GM23338 (cell line): ENCODE measurements at regions not wholly inside any gene's neighbourhood (a gene's known extent, or its start where the extent isn't known, plus 50 kb on each side); places are given as distances from the start of the nearest gene placed in this dataset.

ENCODE experiments used
- ATAC-seq: fragments of 200-7000 bp; cut with Tn5 transposase; 3 replicates; pipeline ENCODE4 v1.9.1; 2020
- DNase-seq: peaks from one replicate; pipeline ENCODE4 v3.0.0-alpha.2; 2015; ENCODE audit warnings: low spot score
- H2AFZ ChIP-seq: fragments of 200-600 bp; sonication (generic); 2 replicates; pipeline ENCODE4 v1.8.0; 2016; ENCODE audit warnings: antibody characterized with exemption, mild to moderate bottlenecking, moderate library complexity
- H3F3A ChIP-seq: fragments of 200-600 bp; sonication (generic); replicated peaks from 2 replicates; pipeline ENCODE4 v1.8.0; 2017; ENCODE audit warnings: antibody characterized with exemption, mixed run types, low read depth
- H3K27ac ChIP-seq: fragments of 200-600 bp; sonication (generic); 2 replicates; pipeline ENCODE4 v1.6.1; 2016; ENCODE audit warnings: low read depth
- H3K27me3 ChIP-seq: fragments of 200-600 bp; sonication (generic); 2 replicates; pipeline ENCODE4 v1.8.0; 2016; ENCODE audit warnings: mild to moderate bottlenecking, mixed run types, moderate library complexity; ENCODE audit not compliant: insufficient read depth
- H3K36me3 ChIP-seq: fragments of 200-600 bp; sonication (generic); 2 replicates; pipeline ENCODE4 v1.8.0; 2016; ENCODE audit warnings: mild to moderate bottlenecking; ENCODE audit not compliant: insufficient read depth
- H3K4me1 ChIP-seq: fragments of 200-600 bp; sonication (generic); 2 replicates; pipeline ENCODE4 v1.8.0; 2016; ENCODE audit warnings: mild to moderate bottlenecking, moderate library complexity; ENCODE audit not compliant: insufficient read depth
- H3K4me2 ChIP-seq: fragments of 200-600 bp; sonication (generic); 2 replicates; pipeline ENCODE4 v1.7.1; 2017; ENCODE audit warnings: mixed run types
- H3K4me3 ChIP-seq: fragments of 200-600 bp; sonication (generic); 2 replicates; pipeline ENCODE4 v1.6.1; 2016; ENCODE audit warnings: mixed run types
- H3K79me2 ChIP-seq: fragments of 200-600 bp; sonication (generic); replicated peaks from 2 replicates; pipeline ENCODE4 v1.8.0; 2017; ENCODE audit warnings: mild to moderate bottlenecking; ENCODE audit not compliant: insufficient read depth
- H3K9me2 ChIP-seq: fragments of 200-600 bp; sonication (generic); 2 replicates; pipeline ENCODE4 v1.8.0; 2017; ENCODE audit not compliant: insufficient read depth
- H4K20me1 ChIP-seq: fragments of 200-600 bp; sonication (generic); replicated peaks from 2 replicates; pipeline ENCODE4 v1.8.0; 2017; ENCODE audit warnings: mild to moderate bottlenecking; ENCODE audit not compliant: insufficient read depth
- H3K27ac Mint-ChIP-seq: 2 replicates; pipeline ENCODE4 v1.8.0; 2020; ENCODE audit warnings: inconsistent platforms, mild to moderate bottlenecking, moderate library complexity, mixed read lengths
- H3K27me3 Mint-ChIP-seq: 3 replicates; pipeline ENCODE4 v1.8.0; 2022; ENCODE audit warnings: low read depth, mild to moderate bottlenecking, moderate library complexity, mixed read lengths, inconsistent platforms; ENCODE audit not compliant: insufficient read depth, poor library complexity
- H3K36me3 Mint-ChIP-seq: 3 replicates; pipeline ENCODE4 v1.8.0; 2021; ENCODE audit warnings: low read depth, mild to moderate bottlenecking, inconsistent platforms, moderate library complexity, mixed read lengths
- H3K4me1 Mint-ChIP-seq: 3 replicates; pipeline ENCODE4 v1.8.0; 2020; ENCODE audit warnings: mild to moderate bottlenecking, inconsistent platforms, mixed read lengths
- H3K4me3 Mint-ChIP-seq: 3 replicates; pipeline ENCODE4 v1.8.0; 2021; ENCODE audit warnings: moderate library complexity, mild to moderate bottlenecking, inconsistent platforms, mixed read lengths
- H3K9me3 Mint-ChIP-seq: 3 replicates; pipeline ENCODE4 v1.8.0; 2020; ENCODE audit warnings: moderate library complexity, mild to moderate bottlenecking, inconsistent platforms, mixed read lengths
- EZH2 ChIP-seq: fragments of 200-600 bp; sonication (generic); IDR thresholded peaks from one replicate; pipeline ENCODE4 v1.8.0; 2017; ENCODE audit warnings: antibody characterized with exemption, mild to moderate bottlenecking, low read depth; ENCODE audit not compliant: unreplicated experiment
- NANOG ChIP-seq: IDR thresholded peaks from 2 replicates; pipeline ENCODE4 v1.6.1; 2016; ENCODE audit warnings: antibody characterized with exemption, borderline replicate concordance
- STAT1 ChIP-seq: IDR thresholded peaks from one replicate; pipeline ENCODE4 v1.6.1; 2016; ENCODE audit warnings: antibody characterized with exemption; ENCODE audit not compliant: unreplicated experiment
- TF ChIP-seq, protein P1 (sequence below): fragments of 250-450 bp; sonication (Bioruptor Pico); IDR thresholded peaks from 2 replicates; pipeline ENCODE4 v1.5.0; 2020; ENCODE audit warnings: mild to moderate bottlenecking, moderate library complexity
- TF ChIP-seq, protein P2 (sequence below), 2 experiments: fragments of 200-600 bp in 1 of 2; sonication (generic) in 1 of 2; conservative IDR thresholded peaks; 2 replicates each; pipeline versions ENCODE4 v1.5.1 to v1.6.1; 2016 to 2017; ENCODE audit warnings: antibody characterized with exemption in 2 of 2, low read depth in 2 of 2, mild to moderate bottlenecking in 2 of 2, moderate library complexity in 1 of 2
- TF ChIP-seq, protein P3 (sequence below): IDR thresholded peaks from 2 replicates; pipeline ENCODE4 v1.6.1; 2016; ENCODE audit warnings: antibody characterized with exemption

DNA sequence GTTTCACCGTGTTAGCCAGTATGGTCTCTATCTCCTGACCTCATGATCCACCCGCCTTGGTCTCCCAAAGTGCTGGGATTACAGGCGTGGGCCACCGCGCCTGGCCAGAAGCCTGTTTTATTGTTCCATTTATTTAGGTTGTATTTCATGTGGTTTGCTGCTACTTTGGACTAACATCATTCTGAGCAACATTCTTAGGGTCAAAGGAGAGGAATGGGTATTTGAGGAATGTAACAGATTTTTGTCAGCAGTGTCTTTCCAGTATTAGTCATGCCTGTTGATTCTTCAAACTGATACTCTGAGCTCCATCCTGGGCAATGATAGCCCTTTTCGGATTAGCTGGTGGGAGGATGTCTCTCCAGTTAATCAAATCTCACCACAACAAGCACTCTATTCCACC is 213.0 kb upstream of the CITED2 start (continued):
- TF ChIP-seq, protein P1, sequence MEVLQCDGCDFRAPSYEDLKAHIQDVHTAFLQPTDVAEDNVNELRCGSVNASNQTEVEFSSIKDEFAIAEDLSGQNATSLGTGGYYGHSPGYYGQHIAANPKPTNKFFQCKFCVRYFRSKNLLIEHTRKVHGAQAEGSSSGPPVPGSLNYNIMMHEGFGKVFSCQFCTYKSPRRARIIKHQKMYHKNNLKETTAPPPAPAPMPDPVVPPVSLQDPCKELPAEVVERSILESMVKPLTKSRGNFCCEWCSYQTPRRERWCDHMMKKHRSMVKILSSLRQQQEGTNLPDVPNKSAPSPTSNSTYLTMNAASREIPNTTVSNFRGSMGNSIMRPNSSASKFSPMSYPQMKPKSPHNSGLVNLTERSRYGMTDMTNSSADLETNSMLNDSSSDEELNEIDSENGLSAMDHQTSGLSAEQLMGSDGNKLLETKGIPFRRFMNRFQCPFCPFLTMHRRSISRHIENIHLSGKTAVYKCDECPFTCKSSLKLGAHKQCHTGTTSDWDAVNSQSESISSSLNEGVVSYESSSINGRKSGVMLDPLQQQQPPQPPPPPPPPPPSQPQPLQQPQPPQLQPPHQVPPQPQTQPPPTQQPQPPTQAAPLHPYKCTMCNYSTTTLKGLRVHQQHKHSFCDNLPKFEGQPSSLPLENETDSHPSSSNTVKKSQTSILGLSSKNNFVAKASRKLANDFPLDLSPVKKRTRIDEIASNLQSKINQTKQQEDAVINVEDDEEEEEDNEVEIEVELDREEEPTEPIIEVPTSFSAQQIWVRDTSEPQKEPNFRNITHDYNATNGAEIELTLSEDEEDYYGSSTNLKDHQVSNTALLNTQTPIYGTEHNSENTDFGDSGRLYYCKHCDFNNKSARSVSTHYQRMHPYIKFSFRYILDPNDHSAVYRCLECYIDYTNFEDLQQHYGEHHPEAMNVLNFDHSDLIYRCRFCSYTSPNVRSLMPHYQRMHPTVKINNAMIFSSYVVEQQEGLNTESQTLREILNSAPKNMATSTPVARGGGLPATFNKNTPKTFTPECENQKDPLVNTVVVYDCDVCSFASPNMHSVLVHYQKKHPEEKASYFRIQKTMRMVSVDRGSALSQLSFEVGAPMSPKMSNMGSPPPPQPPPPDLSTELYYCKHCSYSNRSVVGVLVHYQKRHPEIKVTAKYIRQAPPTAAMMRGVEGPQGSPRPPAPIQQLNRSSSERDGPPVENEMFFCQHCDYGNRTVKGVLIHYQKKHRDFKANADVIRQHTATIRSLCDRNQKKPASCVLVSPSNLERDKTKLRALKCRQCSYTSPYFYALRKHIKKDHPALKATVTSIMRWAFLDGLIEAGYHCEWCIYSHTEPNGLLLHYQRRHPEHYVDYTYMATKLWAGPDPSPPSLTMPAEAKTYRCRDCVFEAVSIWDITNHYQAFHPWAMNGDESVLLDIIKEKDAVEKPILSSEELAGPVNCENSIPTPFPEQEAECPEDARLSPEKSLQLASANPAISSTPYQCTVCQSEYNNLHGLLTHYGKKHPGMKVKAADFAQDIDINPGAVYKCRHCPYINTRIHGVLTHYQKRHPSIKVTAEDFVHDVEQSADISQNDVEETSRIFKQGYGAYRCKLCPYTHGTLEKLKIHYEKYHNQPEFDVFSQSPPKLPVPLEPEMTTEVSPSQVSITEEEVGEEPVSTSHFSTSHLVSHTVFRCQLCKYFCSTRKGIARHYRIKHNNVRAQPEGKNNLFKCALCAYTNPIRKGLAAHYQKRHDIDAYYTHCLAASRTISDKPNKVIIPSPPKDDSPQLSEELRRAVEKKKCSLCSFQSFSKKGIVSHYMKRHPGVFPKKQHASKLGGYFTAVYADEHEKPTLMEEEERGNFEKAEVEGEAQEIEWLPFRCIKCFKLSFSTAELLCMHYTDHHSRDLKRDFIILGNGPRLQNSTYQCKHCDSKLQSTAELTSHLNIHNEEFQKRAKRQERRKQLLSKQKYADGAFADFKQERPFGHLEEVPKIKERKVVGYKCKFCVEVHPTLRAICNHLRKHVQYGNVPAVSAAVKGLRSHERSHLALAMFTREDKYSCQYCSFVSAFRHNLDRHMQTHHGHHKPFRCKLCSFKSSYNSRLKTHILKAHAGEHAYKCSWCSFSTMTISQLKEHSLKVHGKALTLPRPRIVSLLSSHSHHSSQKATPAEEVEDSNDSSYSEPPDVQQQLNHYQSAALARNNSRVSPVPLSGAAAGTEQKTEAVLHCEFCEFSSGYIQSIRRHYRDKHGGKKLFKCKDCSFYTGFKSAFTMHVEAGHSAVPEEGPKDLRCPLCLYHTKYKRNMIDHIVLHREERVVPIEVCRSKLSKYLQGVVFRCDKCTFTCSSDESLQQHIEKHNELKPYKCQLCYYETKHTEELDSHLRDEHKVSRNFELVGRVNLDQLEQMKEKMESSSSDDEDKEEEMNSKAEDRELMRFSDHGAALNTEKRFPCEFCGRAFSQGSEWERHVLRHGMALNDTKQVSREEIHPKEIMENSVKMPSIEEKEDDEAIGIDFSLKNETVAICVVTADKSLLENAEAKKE = no peak

DNA sequence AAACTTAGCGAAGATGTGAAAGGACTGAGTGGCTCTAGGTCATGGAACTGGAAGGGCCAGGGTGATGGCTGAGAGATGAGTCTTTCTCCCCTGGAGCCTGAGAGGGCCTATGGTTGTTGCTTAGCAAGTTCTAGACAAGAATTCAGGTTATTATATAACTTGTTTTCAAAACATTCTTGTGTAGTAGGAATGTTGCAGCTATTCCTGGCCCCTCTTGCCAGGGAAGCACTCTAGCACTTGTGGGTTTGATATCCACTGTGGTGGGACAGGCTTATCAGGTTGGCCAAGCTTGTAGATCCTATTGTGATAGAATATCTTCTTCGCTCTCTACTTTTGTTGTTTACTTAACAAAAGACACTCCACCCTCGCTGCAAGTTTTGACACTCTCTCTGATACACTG is 211.8 kb upstream of the CITED2 start:
- Histone ChIP-seq H3K4me2 (no peak overlapping the region), H2AFZ (no peak overlapping the region)
- H3K4me3 Mint-ChIP-seq = no peak overlapping the region
- TF ChIP-seq, protein P2, sequence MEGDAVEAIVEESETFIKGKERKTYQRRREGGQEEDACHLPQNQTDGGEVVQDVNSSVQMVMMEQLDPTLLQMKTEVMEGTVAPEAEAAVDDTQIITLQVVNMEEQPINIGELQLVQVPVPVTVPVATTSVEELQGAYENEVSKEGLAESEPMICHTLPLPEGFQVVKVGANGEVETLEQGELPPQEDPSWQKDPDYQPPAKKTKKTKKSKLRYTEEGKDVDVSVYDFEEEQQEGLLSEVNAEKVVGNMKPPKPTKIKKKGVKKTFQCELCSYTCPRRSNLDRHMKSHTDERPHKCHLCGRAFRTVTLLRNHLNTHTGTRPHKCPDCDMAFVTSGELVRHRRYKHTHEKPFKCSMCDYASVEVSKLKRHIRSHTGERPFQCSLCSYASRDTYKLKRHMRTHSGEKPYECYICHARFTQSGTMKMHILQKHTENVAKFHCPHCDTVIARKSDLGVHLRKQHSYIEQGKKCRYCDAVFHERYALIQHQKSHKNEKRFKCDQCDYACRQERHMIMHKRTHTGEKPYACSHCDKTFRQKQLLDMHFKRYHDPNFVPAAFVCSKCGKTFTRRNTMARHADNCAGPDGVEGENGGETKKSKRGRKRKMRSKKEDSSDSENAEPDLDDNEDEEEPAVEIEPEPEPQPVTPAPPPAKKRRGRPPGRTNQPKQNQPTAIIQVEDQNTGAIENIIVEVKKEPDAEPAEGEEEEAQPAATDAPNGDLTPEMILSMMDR (conservative IDR thresholded peaks at IDR 0.05; ENCODE audit: low read depth in 2 of 2) = no peak
- TF ChIP-seq, protein P1 = no peak
- TF ChIP-seq EZH2 (no peak), NANOG (no peak), STAT1 (no peak)
- TF ChIP-seq, protein P3, sequence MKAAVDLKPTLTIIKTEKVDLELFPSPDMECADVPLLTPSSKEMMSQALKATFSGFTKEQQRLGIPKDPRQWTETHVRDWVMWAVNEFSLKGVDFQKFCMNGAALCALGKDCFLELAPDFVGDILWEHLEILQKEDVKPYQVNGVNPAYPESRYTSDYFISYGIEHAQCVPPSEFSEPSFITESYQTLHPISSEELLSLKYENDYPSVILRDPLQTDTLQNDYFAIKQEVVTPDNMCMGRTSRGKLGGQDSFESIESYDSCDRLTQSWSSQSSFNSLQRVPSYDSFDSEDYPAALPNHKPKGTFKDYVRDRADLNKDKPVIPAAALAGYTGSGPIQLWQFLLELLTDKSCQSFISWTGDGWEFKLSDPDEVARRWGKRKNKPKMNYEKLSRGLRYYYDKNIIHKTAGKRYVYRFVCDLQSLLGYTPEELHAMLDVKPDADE = no peak

More for the DNA sequence above, 211.8 kb upstream of the CITED2 start:
- Mint-ChIP-seq H3K36me3 (no peaks in the 10 kb centered on the region), H3K4me1 (no peaks in the 10 kb centered on the region), H3K27me3 (peaks cover 3% of the 10 kb centered on the region), H3K27ac (no peak overlapping the region), H3K9me3 (no peaks in the 10 kb centered on the region)
- ATAC-seq (no peak), DNase-seq (no peak)
- Histone ChIP-seq H3K9me2 (no peaks in the 10 kb centered on the region), H3F3A (no peaks in the 10 kb centered on the region), H4K20me1 (no peaks in the 10 kb centered on the region), H3K79me2 (no peaks in the 10 kb centered on the region), H3K4me3 (no peak overlapping the region), H3K4me1 (0 out of 2 replicates have a peak, but pooled peaks cover 3% of the 10 kb centered on the region), H3K27me3 (no peaks in the 10 kb centered on the region), H3K36me3 (no peaks in the 10 kb centered on the region), H3K27ac (no peak overlapping the region)
